Activated CD4-positive, alpha-beta memory T cell treated with anti-CD3 and anti-CD28 coated beads for 36 hours (primary cell): ENCODE measurements at regions not wholly inside any gene's neighbourhood (a gene's known extent, or its start where the extent isn't known, plus 50 kb on each side); places are given as distances from the start of the nearest gene placed in this dataset.
A peak's percentile ranks its signal among the peaks of the same experiment; 100 is the strongest.

Experiments used
- CTCF ChIA-PET: fragments of 350-600 bp; sonication (Branson Sonifier 250); formaldehyde crosslinking; loops from one replicate; lab custom pipeline; 2021; ENCODE audit warnings: antibody characterized with exemption, inconsistent platforms; lab: Charles Lee
- POLR2A ChIA-PET: fragments of 350-600 bp; sonication (Branson Sonifier 250); formaldehyde crosslinking; loops from one replicate; lab custom pipeline; 2021; ENCODE audit warnings: antibody characterized with exemption; lab: Charles Lee
- DNase-seq: peaks from one replicate; pipeline ENCODE4 v3.0.0-alpha.2; 2020
- H3K27ac Mint-ChIP-seq: one replicate; pipeline ENCODE4 v1.8.0; 2021; ENCODE audit warnings: mixed read lengths
- H3K27me3 Mint-ChIP-seq: one replicate; pipeline ENCODE4 v1.8.0; 2021; ENCODE audit warnings: mixed read lengths
- H3K36me3 Mint-ChIP-seq: one replicate; pipeline ENCODE4 v1.8.0; 2021; ENCODE audit warnings: mixed read lengths
- H3K4me1 Mint-ChIP-seq: one replicate; pipeline ENCODE4 v1.8.0; 2021; ENCODE audit warnings: low read depth, mixed read lengths
- H3K4me3 Mint-ChIP-seq: one replicate; pipeline ENCODE4 v1.8.0; 2021; ENCODE audit warnings: mild to moderate bottlenecking, mixed read lengths
- H3K9me3 Mint-ChIP-seq: one replicate; pipeline ENCODE4 v1.8.0; 2021; ENCODE audit warnings: mixed read lengths
- intact Hi-C: fragments of 100-400 bp; cut with micrococcal nuclease; formaldehyde crosslinking; loops from one replicate; pipeline ENCODE4 v1.15.1; 2023

- no peaks in the 10 kb centered on the region for H3K36me3 Mint-ChIP-seq
- H3K4me3 Mint-ChIP-seq, result no peak overlapping the region
- ChIA-PET POLR2A (no interaction called here), CTCF (no interaction called here)
- intact Hi-C loops, result no loop called here
- DNase-seq, result no peak
- H3K4me1 Mint-ChIP-seq, result no peaks in the 10 kb centered on the region
- H3K27ac Mint-ChIP-seq, result no peak overlapping the region
- H3K27me3 Mint-ChIP-seq, result no peaks in the 10 kb centered on the region
- H3K9me3 Mint-ChIP-seq, result peaks cover 10% of the 10 kb centered on the region
Measured at GRCh38 chr19:28012361-28012760, 1200.6 kb downstream of the UQCRFS1 start.

GRCh38 chr19:28010656-28011055 is 1202.3 kb downstream of the UQCRFS1 start:
- H3K27ac Mint-ChIP-seq, result no peak overlapping the region
- ChIA-PET CTCF (no interaction called here), POLR2A (no interaction called here)
- H3K27me3 Mint-ChIP-seq, result no peaks in the 10 kb centered on the region
- no peaks in the 10 kb centered on the region for H3K4me1 Mint-ChIP-seq
- intact Hi-C loops, result no loop called here
- H3K9me3 Mint-ChIP-seq, result peaks cover 2% of the 10 kb centered on the region
- no peaks in the 10 kb centered on the region for H3K36me3 Mint-ChIP-seq
- H3K4me3 Mint-ChIP-seq, result no peak overlapping the region
- no peak for DNase-seq

GRCh38 chr19:28009696-28010095 is 1203.3 kb downstream of the UQCRFS1 start:
- no peaks in the 10 kb centered on the region for H3K27me3 Mint-ChIP-seq
- no peaks in the 10 kb centered on the region for H3K4me1 Mint-ChIP-seq
- H3K36me3 Mint-ChIP-seq, result no peaks in the 10 kb centered on the region
- H3K27ac Mint-ChIP-seq, result no peak overlapping the region
- ChIA-PET POLR2A (no interaction called here), CTCF (no interaction called here)
- H3K4me3 Mint-ChIP-seq, result no peak overlapping the region
- H3K9me3 Mint-ChIP-seq, result no peaks in the 10 kb centered on the region
- no peak for DNase-seq
- intact Hi-C loops, result no loop called here

- POLR2A ChIA-PET, result no interaction called here
Measured at GRCh38 chr19:28008695-28009094, 1204.3 kb downstream of the UQCRFS1 start.

GRCh38 chr19:28003543-28003942 is 1209.4 kb downstream of the UQCRFS1 start:
- H3K27me3 Mint-ChIP-seq, result no peaks in the 10 kb centered on the region
- POLR2A ChIA-PET, result no interaction called here
- DNase-seq, result no peak
- H3K27ac Mint-ChIP-seq, result no peak overlapping the region
- CTCF ChIA-PET, result no interaction called here
- no peak overlapping the region for H3K4me3 Mint-ChIP-seq
- intact Hi-C loops, result no loop called here
- no peaks in the 10 kb centered on the region for H3K36me3 Mint-ChIP-seq
- H3K4me1 Mint-ChIP-seq, result no peaks in the 10 kb centered on the region
- peaks cover 2% of the 10 kb centered on the region for H3K9me3 Mint-ChIP-seq

More at GRCh38 chr19:28008695-28009094, 1204.3 kb downstream of the UQCRFS1 start:
- no peaks in the 10 kb centered on the region for H3K36me3 Mint-ChIP-seq
- H3K4me1 Mint-ChIP-seq, result no peaks in the 10 kb centered on the region
- H3K4me3 Mint-ChIP-seq, result no peak overlapping the region
- CTCF ChIA-PET, result no interaction called here
- intact Hi-C loops, result no loop called here
- DNase-seq, result no peak
- H3K27me3 Mint-ChIP-seq, result no peaks in the 10 kb centered on the region
- no peaks in the 10 kb centered on the region for H3K9me3 Mint-ChIP-seq
- no peak overlapping the region for H3K27ac Mint-ChIP-seq

GRCh38 chr19:27997069-27997468 is 1215.9 kb downstream of the UQCRFS1 start:
- intact Hi-C loops, result no loop called here
- no peak for DNase-seq
- H3K4me1 Mint-ChIP-seq, result no peaks in the 10 kb centered on the region
- no peaks in the 10 kb centered on the region for H3K27me3 Mint-ChIP-seq
- POLR2A ChIA-PET, result no interaction called here
- CTCF ChIA-PET, result no interaction called here
- peaks cover 3% of the 10 kb centered on the region for H3K9me3 Mint-ChIP-seq
- H3K36me3 Mint-ChIP-seq, result no peaks in the 10 kb centered on the region
- H3K27ac Mint-ChIP-seq, result no peak overlapping the region
- no peak overlapping the region for H3K4me3 Mint-ChIP-seq

GRCh38 chr19:27993619-27994570 is 1219.1 kb downstream of the UQCRFS1 start:
- H3K27ac Mint-ChIP-seq, result no peak overlapping the region

GRCh38 chr19:27986299-27986698 is 1226.7 kb downstream of the UQCRFS1 start:
- intact Hi-C loops, result no loop called here
- POLR2A ChIA-PET, result no interaction called here
- Mint-ChIP-seq H3K27ac (no peak overlapping the region), H3K9me3 (no peaks in the 10 kb centered on the region), H3K36me3 (no peaks in the 10 kb centered on the region), H3K4me3 (no peak overlapping the region), H3K27me3 (no peaks in the 10 kb centered on the region), H3K4me1 (no peaks in the 10 kb centered on the region)
- CTCF ChIA-PET, result no interaction called here
- no peak for DNase-seq

More at GRCh38 chr19:27993619-27994570, 1219.1 kb downstream of the UQCRFS1 start:
- DNase-seq, result no peak
- ChIA-PET POLR2A (no interaction called here), CTCF (no interaction called here)
- no peak overlapping the region for H3K4me3 Mint-ChIP-seq
- H3K36me3 Mint-ChIP-seq, result no peaks in the 10 kb centered on the region
- no peaks in the 10 kb centered on the region for H3K27me3 Mint-ChIP-seq
- H3K9me3 Mint-ChIP-seq, result peaks cover 3% of the 10 kb centered on the region
- intact Hi-C loops, result no loop called here
- no peaks in the 10 kb centered on the region for H3K4me1 Mint-ChIP-seq

GRCh38 chr19:27975419-27976005 is 1237.4 kb downstream of the UQCRFS1 start:
- Mint-ChIP-seq H3K27me3 (no peaks in the 10 kb centered on the region), H3K27ac (no peak overlapping the region), H3K36me3 (no peaks in the 10 kb centered on the region), H3K4me3 (no peak overlapping the region), H3K4me1 (no peaks in the 10 kb centered on the region), H3K9me3 (peaks cover 2% of the 10 kb centered on the region)
- intact Hi-C loops, result no loop called here
- no peak for DNase-seq
- ChIA-PET POLR2A (no interaction called here), CTCF (no interaction called here)

GRCh38 chr19:27974082-27974513 is 1238.9 kb downstream of the UQCRFS1 start:
- no peaks in the 10 kb centered on the region for H3K36me3 Mint-ChIP-seq
- no peaks in the 10 kb centered on the region for H3K27me3 Mint-ChIP-seq
- CTCF ChIA-PET, result no interaction called here
- no peaks in the 10 kb centered on the region for H3K4me1 Mint-ChIP-seq
- POLR2A ChIA-PET, result no interaction called here
- H3K9me3 Mint-ChIP-seq, result peaks cover under 1% of the 10 kb centered on the region
- intact Hi-C loops, result no loop called here
- peak; percentile 16 for DNase-seq
- no peak overlapping the region for H3K4me3 Mint-ChIP-seq
- H3K27ac Mint-ChIP-seq, result no peak overlapping the region

- ChIA-PET POLR2A (no interaction called here), CTCF (interaction anchor here (1.4 kb wide), 1 partner anchor 737 kb away, joined by 3 read pairs; no protein-coding TSS in a partner anchor)
- no peak overlapping the region for H3K4me3 Mint-ChIP-seq
- H3K36me3 Mint-ChIP-seq, result no peaks in the 10 kb centered on the region
- no peaks in the 10 kb centered on the region for H3K4me1 Mint-ChIP-seq
- H3K27ac Mint-ChIP-seq, result no peak overlapping the region
- H3K27me3 Mint-ChIP-seq, result no peaks in the 10 kb centered on the region
- intact Hi-C loops, result no loop called here
- H3K9me3 Mint-ChIP-seq, result no peaks in the 10 kb centered on the region
- no peak for DNase-seq
Measured at GRCh38 chr19:27972291-27973040, 1240.5 kb downstream of the UQCRFS1 start.

- ChIA-PET CTCF (interaction anchor here (1.4 kb wide), 1 partner anchor 737 kb away, joined by 3 read pairs; no protein-coding TSS in a partner anchor), POLR2A (no interaction called here)
- Mint-ChIP-seq H3K27me3 (no peaks in the 10 kb centered on the region), H3K9me3 (no peaks in the 10 kb centered on the region), H3K27ac (no peak overlapping the region), H3K4me1 (no peaks in the 10 kb centered on the region), H3K36me3 (no peaks in the 10 kb centered on the region), H3K4me3 (no peak overlapping the region)
- intact Hi-C loops, result no loop called here
- no peak for DNase-seq
Measured at GRCh38 chr19:27971869-27972268, 1241.1 kb downstream of the UQCRFS1 start.
